Stomach (tissue), 8 donors: ENCODE measurements at regions not wholly inside any gene's neighbourhood (a gene's known extent, or its start where the extent isn't known, plus 50 kb on each side); places are given as distances from the start of the nearest gene placed in this dataset.
"Not testable (repeated sequence)": the region's sequence is repeated elsewhere in the genome, so short reads cannot be mapped to it uniquely, and the experiment has no call there.

Experiments used
- DNase-seq, 2 donors: peaks; one replicate each; pipeline versions ENCODE4 v3.0.0 to v3.0.0-alpha.2; 2013 to 2019
- H3K27ac ChIP-seq, 5 donors: fragments of 200-600 bp in 4 of 5; sonication (generic) in 4 of 5; one replicate each; pipeline ENCODE4 v1.5.1; 2013 to 2019; ENCODE audit warnings: mild to moderate bottlenecking in 1 of 5, moderate library complexity in 1 of 5
- H3K27me3 ChIP-seq, 3 donors: fragments of 200-600 bp; sonication (generic); one replicate each; pipeline ENCODE4 v1.5.1; 2017 to 2019; ENCODE audit warnings: mixed run types in 1 of 3
- H3K36me3 ChIP-seq, 4 donors: fragments of 200-600 bp; sonication (generic); 1 replicate in 3 of 4; 2 replicates in 1 of 4; pipeline ENCODE4 v1.5.1; 2016 to 2019
- H3K4me1 ChIP-seq, 4 donors: fragments of 200-600 bp; sonication (generic); one replicate each; pipeline ENCODE4 v1.5.1; 2016 to 2019
- H3K4me3 ChIP-seq, 4 donors: fragments of 200-600 bp; sonication (generic) in 3 of 4; one replicate each; pipeline ENCODE4 v1.5.1; 2016 to 2019; ENCODE audit warnings: mild to moderate bottlenecking in 1 of 4
- H3K9me3 ChIP-seq, 4 donors: fragments of 200-600 bp; sonication (generic); one replicate each; pipeline ENCODE4 v1.5.1; 2016 to 2019
- EP300 ChIP-seq: sonication (generic); formaldehyde crosslinking; IDR thresholded peaks from one replicate; pipeline ENCODE4 v1.6.1; 2017; ENCODE audit warnings: antibody characterized with exemption
- POLR2A ChIP-seq, 4 donors: fragments of 450-650 bp; IDR thresholded peaks; one replicate each; pipeline ENCODE4 v1.6.1; 2016; ENCODE audit warnings: antibody characterized with exemption in 4 of 4, control low read depth in 2 of 4, mild to moderate bottlenecking in 1 of 4, moderate library complexity in 1 of 4
- POLR2AphosphoS5 ChIP-seq, 3 donors: sonication (generic); formaldehyde crosslinking; IDR thresholded peaks; one replicate each; pipeline ENCODE4 v1.6.1; 2016; ENCODE audit warnings: antibody characterized with exemption in 3 of 3
- WGBS, 5 donors: extraction: QIAGEN DNeasy Blood & Tissue Kit in 3 of 5; methylation state at CpG; one replicate each; pipeline versions ENCODE4 v1.1.5 to v1.1.7; 2013 to 2018; 5-methylcytosine and 5-hydroxymethylcytosine counted together
- intact Hi-C: fragments of 100-400 bp; cut with DNase I; formaldehyde crosslinking; loops from one replicate; pipeline ENCODE4 v1.15.1; 2023; ENCODE audit warnings: low total_unique reads
- TF ChIP-seq, protein P1 (sequence below), 7 experiments: fragments of 450-650 bp in 4 of 7; fragments of 200-600 bp in 3 of 7; sonication (generic) in 3 of 7; IDR thresholded peaks; one replicate each; pipeline ENCODE4 v1.5.1; 2016 to 2019; ENCODE audit warnings: antibody characterized with exemption in 7 of 7, control low read depth in 2 of 7, mild to moderate bottlenecking in 1 of 7
- donor health status: healthy with polysubstance abuse.
- donor health status: Bipolar disorder and iron deficiency.
- donor health status: healthy.

- Histone ChIP-seq H3K27ac (no peak overlapping the region), H3K4me3 (no peak overlapping the region), H3K36me3 (no peaks in the 10 kb centered on the region), H3K9me3 (no peaks in the 10 kb centered on the region), H3K4me1 (peaks cover 0 to 7% (median 3%) of the 10 kb centered on the region in 4 donors), H3K27me3 (no peaks in the 10 kb centered on the region)
- TF ChIP-seq, protein P1, sequence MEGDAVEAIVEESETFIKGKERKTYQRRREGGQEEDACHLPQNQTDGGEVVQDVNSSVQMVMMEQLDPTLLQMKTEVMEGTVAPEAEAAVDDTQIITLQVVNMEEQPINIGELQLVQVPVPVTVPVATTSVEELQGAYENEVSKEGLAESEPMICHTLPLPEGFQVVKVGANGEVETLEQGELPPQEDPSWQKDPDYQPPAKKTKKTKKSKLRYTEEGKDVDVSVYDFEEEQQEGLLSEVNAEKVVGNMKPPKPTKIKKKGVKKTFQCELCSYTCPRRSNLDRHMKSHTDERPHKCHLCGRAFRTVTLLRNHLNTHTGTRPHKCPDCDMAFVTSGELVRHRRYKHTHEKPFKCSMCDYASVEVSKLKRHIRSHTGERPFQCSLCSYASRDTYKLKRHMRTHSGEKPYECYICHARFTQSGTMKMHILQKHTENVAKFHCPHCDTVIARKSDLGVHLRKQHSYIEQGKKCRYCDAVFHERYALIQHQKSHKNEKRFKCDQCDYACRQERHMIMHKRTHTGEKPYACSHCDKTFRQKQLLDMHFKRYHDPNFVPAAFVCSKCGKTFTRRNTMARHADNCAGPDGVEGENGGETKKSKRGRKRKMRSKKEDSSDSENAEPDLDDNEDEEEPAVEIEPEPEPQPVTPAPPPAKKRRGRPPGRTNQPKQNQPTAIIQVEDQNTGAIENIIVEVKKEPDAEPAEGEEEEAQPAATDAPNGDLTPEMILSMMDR (IDR thresholded peaks at IDR 0.05), result no peak
- no peak for TF ChIP-seq POLR2AphosphoS5 (IDR thresholded peaks at IDR 0.05)
- TF ChIP-seq EP300, result no peak
- no peak for TF ChIP-seq POLR2A (IDR thresholded peaks at IDR 0.05)
- DNase-seq, result no peak
- 94 to 97% (median 95%) methylated on average over 6 to 7 of the region's 7 CpGs for WGBS, 5 donors
- intact Hi-C loops, result no loop called here
Measured at GRCh38 chr1:185467122-185467521, 150.1 kb upstream of the IVNS1ABP start.

- 57 to 73% (median 70%) methylated on average over 4 of the region's 4 CpGs for WGBS, 5 donors
- H3K36me3 ChIP-seq, result no peaks in the 10 kb centered on the region
- no peak overlapping the region for H3K4me3 ChIP-seq
- TF ChIP-seq EP300 (no peak), POLR2A (IDR thresholded peaks at IDR 0.05) (no peak), POLR2AphosphoS5 (IDR thresholded peaks at IDR 0.05) (no peak)
- TF ChIP-seq, protein P1 (IDR thresholded peaks at IDR 0.05), result no peak
- H3K9me3 ChIP-seq, result no peaks in the 10 kb centered on the region
- no peak overlapping the region for H3K27ac ChIP-seq
- H3K27me3 ChIP-seq, result no peaks in the 10 kb centered on the region
- H3K4me1 ChIP-seq, result peaks cover 0 to 7% (median 3%) of the 10 kb centered on the region in 4 donors
- DNase-seq, result no peak
- intact Hi-C loops, result no loop called here
Measured at GRCh38 chr1:185464777-185465176, 147.7 kb upstream of the IVNS1ABP start.

DNA sequence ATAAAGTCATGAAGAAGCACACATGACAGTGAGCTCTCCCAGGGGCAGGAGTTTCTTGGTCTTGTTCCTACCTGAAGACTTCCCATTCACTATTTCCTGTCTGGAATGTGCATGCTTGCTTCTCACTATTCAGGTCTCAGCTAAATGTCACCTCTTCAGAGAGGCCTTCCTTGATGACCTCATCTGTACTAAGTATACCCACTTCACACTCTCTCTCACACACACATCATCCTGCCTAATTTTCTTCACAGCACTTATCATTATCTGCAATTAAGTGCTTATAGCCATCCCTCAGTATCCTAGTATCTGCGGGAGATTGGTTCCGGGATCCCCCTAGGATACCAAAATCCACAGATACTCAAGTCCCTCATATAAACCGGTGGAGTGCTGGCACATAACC is 146.4 kb upstream of the IVNS1ABP start:
- TF ChIP-seq, protein P1 (IDR thresholded peaks at IDR 0.05), result no peak
- TF ChIP-seq POLR2A (IDR thresholded peaks at IDR 0.05) (no peak), POLR2AphosphoS5 (IDR thresholded peaks at IDR 0.05) (no peak), EP300 (no peak)
- intact Hi-C loops, result no loop called here
- WGBS, 5 donors, result 64 to 86% (median 72%) methylated on average over 3 of the region's 3 CpGs

GRCh38 chr1:185463011-185463410 is 146.0 kb upstream of the IVNS1ABP start:
- Histone ChIP-seq H3K27me3 (no peaks in the 10 kb centered on the region), H3K36me3 (no peaks in the 10 kb centered on the region), H3K9me3 (no peaks in the 10 kb centered on the region), H3K4me3 (no peak overlapping the region), H3K27ac (no peak overlapping the region), H3K4me1 (peaks cover 0 to 7% (median 3%) of the 10 kb centered on the region in 4 donors)
- WGBS, 5 donors, result 40 to 58% (median 49%) methylated on average over 4 of the region's 4 CpGs
- TF ChIP-seq POLR2AphosphoS5 (IDR thresholded peaks at IDR 0.05) (no peak), POLR2A (IDR thresholded peaks at IDR 0.05) (no peak), EP300 (no peak)
- TF ChIP-seq, protein P1 (IDR thresholded peaks at IDR 0.05), result no peak
- intact Hi-C loops, result no loop called here
- no peak for DNase-seq

More for the DNA sequence above, 146.4 kb upstream of the IVNS1ABP start:
- H3K36me3 ChIP-seq, result no peaks in the 10 kb centered on the region
- no peak for DNase-seq
- H3K4me1 ChIP-seq, result peaks cover 0 to 7% (median 3%) of the 10 kb centered on the region in 4 donors
- H3K27me3 ChIP-seq, result no peaks in the 10 kb centered on the region
- H3K4me3 ChIP-seq, result no peak overlapping the region
- H3K27ac ChIP-seq, result no peak overlapping the region
- no peaks in the 10 kb centered on the region for H3K9me3 ChIP-seq

- H3K36me3 ChIP-seq, H3K27me3 ChIP-seq, H3K27ac ChIP-seq, intact Hi-C loops, H3K4me3 ChIP-seq, H3K4me1 ChIP-seq, DNase-seq, H3K9me3 ChIP-seq: not testable (repeated sequence)
- 92 to 99% (median 98%) methylated on average over 4 of the region's 4 CpGs for WGBS, 5 donors
Measured at GRCh38 chr1:185460723-185461122, 143.7 kb upstream of the IVNS1ABP start.
